D721Med (cell line): ENCODE measurements at regions not wholly inside any gene's neighbourhood (a gene's known extent, or its start where the extent isn't known, plus 50 kb on each side); places are given as distances from the start of the nearest gene placed in this dataset.
"Not testable (repeated sequence)": the region's sequence is repeated elsewhere in the genome, so short reads cannot be mapped to it uniquely, and the experiment has no call there.

Source experiments
- DNase-seq: peaks from one replicate; pipeline ENCODE4 v3.0.0; 2011; ENCODE audit warnings: low spot score; ENCODE audit not compliant: insufficient read length
- FAIRE-seq: peaks from 2 replicates; lab custom pipeline; 2011; peaks lifted over from hg19 to GRCh38; lab: Jason Lieb, UNC
- CTCF ChIP-seq: IDR thresholded peaks from 2 replicates; pipeline ENCODE4 v1.5.1; 2012; ENCODE audit warnings: mild to moderate bottlenecking, control low read depth; ENCODE audit not compliant: insufficient read depth; ENCODE audit errors: missing control alignments

- DNase-seq (no peak), FAIRE-seq (no peak)
- no peak for TF ChIP-seq CTCF
These were observed 309.7 kb downstream of the ALDH8A1 start for GRCh38 chr6:134640229-134640628.

GRCh38 chr6:134637847-134638437 lies 312.0 kb downstream of the ALDH8A1 start:
- DNase-seq = no peak
- TF ChIP-seq CTCF = no peak
- FAIRE-seq = no peak

- no peak for TF ChIP-seq CTCF
- FAIRE-seq (no peak), DNase-seq (no peak)
These were observed 312.6 kb downstream of the ALDH8A1 start for GRCh38 chr6:134637282-134637681.

GRCh38 chr6:134636186-134636799 lies 313.6 kb downstream of the ALDH8A1 start:
- FAIRE-seq = no peak
- no peak for DNase-seq
- no peak for TF ChIP-seq CTCF

GRCh38 chr6:134634966-134635365 lies 314.9 kb downstream of the ALDH8A1 start:
- FAIRE-seq (no peak), DNase-seq (no peak)
- TF ChIP-seq CTCF = no peak

GRCh38 chr6:134634466-134634865 lies 315.4 kb downstream of the ALDH8A1 start:
- TF ChIP-seq CTCF = no peak
- FAIRE-seq = no peak
- DNase-seq = no peak

GRCh38 chr6:134632982-134633940 lies 315.3 kb upstream of the SGK1 start:
- not testable (repeated sequence) for DNase-seq, FAIRE-seq
